ENCODE measurements at regions not wholly inside any gene's neighbourhood (a gene's known extent, or its start where the extent isn't known, plus 50 kb on each side); places are given as distances from the start of the nearest gene placed in this dataset.

GRCh38 chr16:60407034-60407433, 1629.2 kb downstream of the CDH8 start:
- TF ChIP-seq CTCF (IDR thresholded peaks at IDR 0.05; ENCODE audit: low read depth, low read length, poor library complexity, severe bottlenecking) (no peak), EZH2phosphoT487 (IDR thresholded peaks at IDR 0.05; ENCODE audit: borderline replicate concordance, low read length) (no peak)

All from DOHH2 (cell line).